Testis (tissue), 2 donors: ENCODE measurements at regions not wholly inside any gene's neighbourhood (a gene's known extent, or its start where the extent isn't known, plus 50 kb on each side); places are given as distances from the start of the nearest gene placed in this dataset.

ENCODE experiments used
- DNase-seq: peaks from one replicate; pipeline ENCODE4 v3.0.0-alpha.2; 2019
- H3K27ac ChIP-seq, 2 donors: fragments of 200-600 bp; sonication (generic); one replicate each; pipeline ENCODE4 v1.5.1; 2019
- H3K27me3 ChIP-seq: fragments of 200-600 bp; sonication (generic); one replicate; pipeline ENCODE4 v1.5.1; 2019
- H3K36me3 ChIP-seq: fragments of 200-600 bp; sonication (generic); one replicate; pipeline ENCODE4 v1.5.1; 2017; ENCODE audit warnings: low read depth; ENCODE audit errors: missing control alignments
- H3K4me1 ChIP-seq: fragments of 200-600 bp; sonication (generic); one replicate; pipeline ENCODE4 v1.5.1; 2019
- H3K4me3 ChIP-seq, 2 donors: fragments of 200-600 bp; sonication (generic); one replicate each; pipeline ENCODE4 v1.5.1; 2017 to 2019
- H3K9me3 ChIP-seq: fragments of 200-600 bp; sonication (generic); one replicate; pipeline ENCODE4 v1.5.1; 2017
- CTCF ChIP-seq, 3 experiments: fragments of 450-650 bp in 2 of 3; fragments of 200-600 bp in 1 of 3; sonication (generic) in 1 of 3; IDR thresholded peaks; one replicate each; pipeline ENCODE4 v1.5.1; 2016 to 2019; ENCODE audit warnings: antibody characterized with exemption in 3 of 3, mild to moderate bottlenecking in 2 of 3, moderate library complexity in 1 of 3
- POLR2A ChIP-seq: fragments of 450-650 bp; IDR thresholded peaks from one replicate; pipeline ENCODE4 v1.6.1; 2017; ENCODE audit warnings: antibody characterized with exemption, mild to moderate bottlenecking, moderate library complexity
- WGBS, 2 donors: methylation state at CpG; one replicate each; pipeline ENCODE4 v1.1.5; 2018; 5-methylcytosine and 5-hydroxymethylcytosine counted together
- intact Hi-C: fragments of 100-400 bp; cut with DNase I; formaldehyde crosslinking; loops from one replicate; pipeline ENCODE4 v1.15.1; 2023; ENCODE audit warnings: low total_unique reads

- H3K36me3 ChIP-seq = no peaks in the 10 kb centered on the region
- intact Hi-C loops = no loop called here
- H3K27ac ChIP-seq = no peak overlapping the region
- 61 to 63% methylated on average over 2 of the region's 2 CpGs for WGBS, 2 donors
- no peaks in the 10 kb centered on the region for H3K4me1 ChIP-seq
- TF ChIP-seq POLR2A (no peak), CTCF (IDR thresholded peaks at IDR 0.05) (no peak)
- DNase-seq = no peak
- no peaks in the 10 kb centered on the region for H3K27me3 ChIP-seq
- no peaks in the 10 kb centered on the region for H3K9me3 ChIP-seq
- H3K4me3 ChIP-seq = no peak overlapping the region
These were observed 168.6 kb upstream of the KCNK2 start for GRCh38 chr1:214913966-214914365.

- Histone ChIP-seq H3K27me3 (no peaks in the 10 kb centered on the region), H3K4me1 (no peaks in the 10 kb centered on the region), H3K27ac (no peak overlapping the region), H3K36me3 (no peaks in the 10 kb centered on the region), H3K9me3 (no peaks in the 10 kb centered on the region), H3K4me3 (peak overlapping the region in 1 of 2 donors; percentile 8)
- WGBS, 2 donors = 66 to 78% methylated on average over 31 of the region's 31 CpGs
- no peak for TF ChIP-seq CTCF (IDR thresholded peaks at IDR 0.05)
- no peak for TF ChIP-seq POLR2A
- DNase-seq = no peak
- intact Hi-C loops = no loop called here
These were observed 165.4 kb upstream of the KCNK2 start for GRCh38 chr1:214917081-214917635.

GRCh38 chr1:214918745-214919144 lies 163.8 kb upstream of the KCNK2 start:
- no peaks in the 10 kb centered on the region for H3K4me1 ChIP-seq
- no peak overlapping the region for H3K4me3 ChIP-seq
- no peaks in the 10 kb centered on the region for H3K9me3 ChIP-seq
- WGBS, 2 donors = 73 to 75% methylated on average over 4 of the region's 4 CpGs
- no peaks in the 10 kb centered on the region for H3K36me3 ChIP-seq
- DNase-seq = no peak
- intact Hi-C loops = no loop called here
- no peak overlapping the region for H3K27ac ChIP-seq
- TF ChIP-seq POLR2A (no peak), CTCF (IDR thresholded peaks at IDR 0.05) (no peak)
- H3K27me3 ChIP-seq = no peaks in the 10 kb centered on the region

GRCh38 chr1:214920337-214920736 lies 162.2 kb upstream of the KCNK2 start:
- Histone ChIP-seq H3K4me3 (no peak overlapping the region), H3K4me1 (no peaks in the 10 kb centered on the region), H3K36me3 (no peaks in the 10 kb centered on the region), H3K27me3 (no peaks in the 10 kb centered on the region), H3K9me3 (no peaks in the 10 kb centered on the region), H3K27ac (no peak overlapping the region)
- 69 to 77% methylated on average over 2 of the region's 2 CpGs for WGBS, 2 donors
- no peak for DNase-seq
- TF ChIP-seq CTCF (IDR thresholded peaks at IDR 0.05) = no peak
- no peak for TF ChIP-seq POLR2A
- intact Hi-C loops = no loop called here

GRCh38 chr1:214923278-214923915 lies 159.1 kb upstream of the KCNK2 start:
- Histone ChIP-seq H3K4me1 (no peaks in the 10 kb centered on the region), H3K9me3 (no peaks in the 10 kb centered on the region), H3K27me3 (no peaks in the 10 kb centered on the region), H3K36me3 (no peaks in the 10 kb centered on the region), H3K4me3 (no peak overlapping the region), H3K27ac (no peak overlapping the region)
- intact Hi-C loops = no loop called here
- DNase-seq = no peak
- TF ChIP-seq POLR2A (no peak), CTCF (IDR thresholded peaks at IDR 0.05) (no peak)
